Suprapubic skin (tissue), 4 donors: ENCODE measurements at regions not wholly inside any gene's neighbourhood (a gene's known extent, or its start where the extent isn't known, plus 50 kb on each side); places are given as distances from the start of the nearest gene placed in this dataset.

ENCODE experiments used
- CTCF ChIP-seq, 2 donors: fragments of 200-600 bp in 1 of 2; fragments of 450-650 bp in 1 of 2; sonication (generic) in 1 of 2; IDR thresholded peaks; one replicate each; pipeline ENCODE4 v1.5.1; 2016 to 2019; ENCODE audit warnings: antibody characterized with exemption in 2 of 2, mild to moderate bottlenecking in 1 of 2, moderate library complexity in 1 of 2
- EP300 ChIP-seq: sonication (generic); formaldehyde crosslinking; IDR thresholded peaks from one replicate; pipeline ENCODE4 v1.6.1; 2017; ENCODE audit warnings: antibody characterized with exemption
- POLR2AphosphoS5 ChIP-seq, 3 donors: sonication (generic); formaldehyde crosslinking; IDR thresholded peaks; one replicate each; pipeline ENCODE4 v1.6.1; 2017; ENCODE audit warnings: antibody characterized with exemption in 3 of 3

GRCh38 chr4:43234626-43235415 is 342.3 kb downstream of the GRXCR1 start:
- TF ChIP-seq POLR2AphosphoS5 (IDR thresholded peaks at IDR 0.05) (no peak), CTCF (IDR thresholded peaks at IDR 0.05) (no peak), EP300 (no peak)
